GM23338 (cell line): ENCODE measurements at regions not wholly inside any gene's neighbourhood (a gene's known extent, or its start where the extent isn't known, plus 50 kb on each side); places are given as distances from the start of the nearest gene placed in this dataset.

Experiments
- ATAC-seq: fragments of 200-7000 bp; cut with Tn5 transposase; 3 replicates; pipeline ENCODE4 v1.9.1; 2020
- DNase-seq: peaks from one replicate; pipeline ENCODE4 v3.0.0-alpha.2; 2015; ENCODE audit warnings: low spot score
- H2AFZ ChIP-seq: fragments of 200-600 bp; sonication (generic); 2 replicates; pipeline ENCODE4 v1.8.0; 2016; ENCODE audit warnings: antibody characterized with exemption, mild to moderate bottlenecking, moderate library complexity
- H3F3A ChIP-seq: fragments of 200-600 bp; sonication (generic); replicated peaks from 2 replicates; pipeline ENCODE4 v1.8.0; 2017; ENCODE audit warnings: antibody characterized with exemption, mixed run types, low read depth
- H3K27ac ChIP-seq: fragments of 200-600 bp; sonication (generic); 2 replicates; pipeline ENCODE4 v1.6.1; 2016; ENCODE audit warnings: low read depth
- H3K27me3 ChIP-seq: fragments of 200-600 bp; sonication (generic); 2 replicates; pipeline ENCODE4 v1.8.0; 2016; ENCODE audit warnings: mild to moderate bottlenecking, mixed run types, moderate library complexity; ENCODE audit not compliant: insufficient read depth
- H3K36me3 ChIP-seq: fragments of 200-600 bp; sonication (generic); 2 replicates; pipeline ENCODE4 v1.8.0; 2016; ENCODE audit warnings: mild to moderate bottlenecking; ENCODE audit not compliant: insufficient read depth
- H3K4me1 ChIP-seq: fragments of 200-600 bp; sonication (generic); 2 replicates; pipeline ENCODE4 v1.8.0; 2016; ENCODE audit warnings: mild to moderate bottlenecking, moderate library complexity; ENCODE audit not compliant: insufficient read depth
- H3K4me2 ChIP-seq: fragments of 200-600 bp; sonication (generic); 2 replicates; pipeline ENCODE4 v1.7.1; 2017; ENCODE audit warnings: mixed run types
- H3K4me3 ChIP-seq: fragments of 200-600 bp; sonication (generic); 2 replicates; pipeline ENCODE4 v1.6.1; 2016; ENCODE audit warnings: mixed run types
- H3K79me2 ChIP-seq: fragments of 200-600 bp; sonication (generic); replicated peaks from 2 replicates; pipeline ENCODE4 v1.8.0; 2017; ENCODE audit warnings: mild to moderate bottlenecking; ENCODE audit not compliant: insufficient read depth
- H3K9me2 ChIP-seq: fragments of 200-600 bp; sonication (generic); 2 replicates; pipeline ENCODE4 v1.8.0; 2017; ENCODE audit not compliant: insufficient read depth
- H4K20me1 ChIP-seq: fragments of 200-600 bp; sonication (generic); replicated peaks from 2 replicates; pipeline ENCODE4 v1.8.0; 2017; ENCODE audit warnings: mild to moderate bottlenecking; ENCODE audit not compliant: insufficient read depth
- H3K27ac Mint-ChIP-seq: 2 replicates; pipeline ENCODE4 v1.8.0; 2020; ENCODE audit warnings: inconsistent platforms, mild to moderate bottlenecking, moderate library complexity, mixed read lengths
- H3K27me3 Mint-ChIP-seq: 3 replicates; pipeline ENCODE4 v1.8.0; 2022; ENCODE audit warnings: low read depth, mild to moderate bottlenecking, moderate library complexity, mixed read lengths, inconsistent platforms; ENCODE audit not compliant: insufficient read depth, poor library complexity
- H3K36me3 Mint-ChIP-seq: 3 replicates; pipeline ENCODE4 v1.8.0; 2021; ENCODE audit warnings: low read depth, mild to moderate bottlenecking, inconsistent platforms, moderate library complexity, mixed read lengths
- H3K4me1 Mint-ChIP-seq: 3 replicates; pipeline ENCODE4 v1.8.0; 2020; ENCODE audit warnings: mild to moderate bottlenecking, inconsistent platforms, mixed read lengths
- H3K4me3 Mint-ChIP-seq: 3 replicates; pipeline ENCODE4 v1.8.0; 2021; ENCODE audit warnings: moderate library complexity, mild to moderate bottlenecking, inconsistent platforms, mixed read lengths
- H3K9me3 Mint-ChIP-seq: 3 replicates; pipeline ENCODE4 v1.8.0; 2020; ENCODE audit warnings: moderate library complexity, mild to moderate bottlenecking, inconsistent platforms, mixed read lengths
- CREB1 ChIP-seq: fragments of 250-450 bp; sonication (Bioruptor Pico); IDR thresholded peaks from 2 replicates; pipeline ENCODE4 v1.5.0; 2020; ENCODE audit warnings: low read depth, mild to moderate bottlenecking, moderate library complexity
- EZH2 ChIP-seq: fragments of 200-600 bp; sonication (generic); IDR thresholded peaks from one replicate; pipeline ENCODE4 v1.8.0; 2017; ENCODE audit warnings: antibody characterized with exemption, mild to moderate bottlenecking, low read depth; ENCODE audit not compliant: unreplicated experiment
- EZH2phosphoT487 ChIP-seq: fragments of 200-600 bp; sonication (generic); IDR thresholded peaks from one replicate; pipeline ENCODE4 v1.8.1; 2018; ENCODE audit warnings: antibody characterized with exemption; ENCODE audit not compliant: unreplicated experiment
- JUNB ChIP-seq: IDR thresholded peaks from one replicate; pipeline ENCODE4 v1.6.1; 2016; ENCODE audit warnings: antibody characterized with exemption; ENCODE audit not compliant: unreplicated experiment
- NANOG ChIP-seq: IDR thresholded peaks from 2 replicates; pipeline ENCODE4 v1.6.1; 2016; ENCODE audit warnings: antibody characterized with exemption, borderline replicate concordance
- POLR2AphosphoS5 ChIP-seq: IDR thresholded peaks from 2 replicates; pipeline ENCODE4 v1.6.1; 2016; ENCODE audit warnings: antibody characterized with exemption, low read depth
- STAT1 ChIP-seq: IDR thresholded peaks from one replicate; pipeline ENCODE4 v1.6.1; 2016; ENCODE audit warnings: antibody characterized with exemption; ENCODE audit not compliant: unreplicated experiment
- ZNF114 ChIP-seq: fragments of 250-450 bp; sonication (Bioruptor Pico); IDR thresholded peaks from 2 replicates; pipeline ENCODE4 v1.5.0; 2020; ENCODE audit warnings: mild to moderate bottlenecking, moderate library complexity
- ZNF331 ChIP-seq: fragments of 250-450 bp; sonication (Bioruptor Pico); IDR thresholded peaks from 2 replicates; pipeline ENCODE4 v1.5.0; 2020; ENCODE audit warnings: low read depth, mild to moderate bottlenecking, moderate library complexity
- TF ChIP-seq, protein P1 (sequence below): IDR thresholded peaks from 2 replicates; pipeline ENCODE4 v1.6.1; 2016; ENCODE audit warnings: antibody characterized with exemption
- TF ChIP-seq, protein P2 (sequence below): IDR thresholded peaks from one replicate; pipeline ENCODE4 v1.6.1; 2018; ENCODE audit warnings: antibody characterized with exemption; ENCODE audit not compliant: unreplicated experiment
- TF ChIP-seq, protein P3 (sequence below): fragments of 250-450 bp; sonication (Bioruptor Pico); IDR thresholded peaks from 2 replicates; pipeline ENCODE4 v1.5.0; 2020; ENCODE audit warnings: mild to moderate bottlenecking, moderate library complexity
- TF ChIP-seq, protein P4 (sequence below), 2 experiments: fragments of 200-600 bp in 1 of 2; sonication (generic) in 1 of 2; conservative IDR thresholded peaks; 2 replicates each; pipeline versions ENCODE4 v1.5.1 to v1.6.1; 2016 to 2017; ENCODE audit warnings: antibody characterized with exemption in 2 of 2, low read depth in 2 of 2, mild to moderate bottlenecking in 2 of 2, moderate library complexity in 1 of 2

GRCh38 chr12:115457798-115458197 is 773.8 kb upstream of the TBX3 start:
- H2AFZ ChIP-seq, result peak overlapping the region; percentile 35; the same call in 1 of the 2 replicates
- Mint-ChIP-seq H3K4me1 (peaks cover 16% of the 10 kb centered on the region), H3K36me3 (no peaks in the 10 kb centered on the region), H3K9me3 (peaks cover 5% of the 10 kb centered on the region), H3K27ac (no peak overlapping the region), H3K4me3 (no peak overlapping the region), H3K27me3 (peaks cover 8% of the 10 kb centered on the region)
- TF ChIP-seq EZH2, result no peak
- TF ChIP-seq, protein P1, sequence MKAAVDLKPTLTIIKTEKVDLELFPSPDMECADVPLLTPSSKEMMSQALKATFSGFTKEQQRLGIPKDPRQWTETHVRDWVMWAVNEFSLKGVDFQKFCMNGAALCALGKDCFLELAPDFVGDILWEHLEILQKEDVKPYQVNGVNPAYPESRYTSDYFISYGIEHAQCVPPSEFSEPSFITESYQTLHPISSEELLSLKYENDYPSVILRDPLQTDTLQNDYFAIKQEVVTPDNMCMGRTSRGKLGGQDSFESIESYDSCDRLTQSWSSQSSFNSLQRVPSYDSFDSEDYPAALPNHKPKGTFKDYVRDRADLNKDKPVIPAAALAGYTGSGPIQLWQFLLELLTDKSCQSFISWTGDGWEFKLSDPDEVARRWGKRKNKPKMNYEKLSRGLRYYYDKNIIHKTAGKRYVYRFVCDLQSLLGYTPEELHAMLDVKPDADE, result no peak
- TF ChIP-seq NANOG, result no peak
- TF ChIP-seq, protein P2, sequence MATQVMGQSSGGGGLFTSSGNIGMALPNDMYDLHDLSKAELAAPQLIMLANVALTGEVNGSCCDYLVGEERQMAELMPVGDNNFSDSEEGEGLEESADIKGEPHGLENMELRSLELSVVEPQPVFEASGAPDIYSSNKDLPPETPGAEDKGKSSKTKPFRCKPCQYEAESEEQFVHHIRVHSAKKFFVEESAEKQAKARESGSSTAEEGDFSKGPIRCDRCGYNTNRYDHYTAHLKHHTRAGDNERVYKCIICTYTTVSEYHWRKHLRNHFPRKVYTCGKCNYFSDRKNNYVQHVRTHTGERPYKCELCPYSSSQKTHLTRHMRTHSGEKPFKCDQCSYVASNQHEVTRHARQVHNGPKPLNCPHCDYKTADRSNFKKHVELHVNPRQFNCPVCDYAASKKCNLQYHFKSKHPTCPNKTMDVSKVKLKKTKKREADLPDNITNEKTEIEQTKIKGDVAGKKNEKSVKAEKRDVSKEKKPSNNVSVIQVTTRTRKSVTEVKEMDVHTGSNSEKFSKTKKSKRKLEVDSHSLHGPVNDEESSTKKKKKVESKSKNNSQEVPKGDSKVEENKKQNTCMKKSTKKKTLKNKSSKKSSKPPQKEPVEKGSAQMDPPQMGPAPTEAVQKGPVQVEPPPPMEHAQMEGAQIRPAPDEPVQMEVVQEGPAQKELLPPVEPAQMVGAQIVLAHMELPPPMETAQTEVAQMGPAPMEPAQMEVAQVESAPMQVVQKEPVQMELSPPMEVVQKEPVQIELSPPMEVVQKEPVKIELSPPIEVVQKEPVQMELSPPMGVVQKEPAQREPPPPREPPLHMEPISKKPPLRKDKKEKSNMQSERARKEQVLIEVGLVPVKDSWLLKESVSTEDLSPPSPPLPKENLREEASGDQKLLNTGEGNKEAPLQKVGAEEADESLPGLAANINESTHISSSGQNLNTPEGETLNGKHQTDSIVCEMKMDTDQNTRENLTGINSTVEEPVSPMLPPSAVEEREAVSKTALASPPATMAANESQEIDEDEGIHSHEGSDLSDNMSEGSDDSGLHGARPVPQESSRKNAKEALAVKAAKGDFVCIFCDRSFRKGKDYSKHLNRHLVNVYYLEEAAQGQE, result no peak
- TF ChIP-seq CREB1 (CRISPR knock-in tag), result no peak
- no peak for TF ChIP-seq POLR2AphosphoS5
- TF ChIP-seq ZNF331 (CRISPR knock-in tag), result no peak
- TF ChIP-seq ZNF114, result no peak
- TF ChIP-seq, protein P3, sequence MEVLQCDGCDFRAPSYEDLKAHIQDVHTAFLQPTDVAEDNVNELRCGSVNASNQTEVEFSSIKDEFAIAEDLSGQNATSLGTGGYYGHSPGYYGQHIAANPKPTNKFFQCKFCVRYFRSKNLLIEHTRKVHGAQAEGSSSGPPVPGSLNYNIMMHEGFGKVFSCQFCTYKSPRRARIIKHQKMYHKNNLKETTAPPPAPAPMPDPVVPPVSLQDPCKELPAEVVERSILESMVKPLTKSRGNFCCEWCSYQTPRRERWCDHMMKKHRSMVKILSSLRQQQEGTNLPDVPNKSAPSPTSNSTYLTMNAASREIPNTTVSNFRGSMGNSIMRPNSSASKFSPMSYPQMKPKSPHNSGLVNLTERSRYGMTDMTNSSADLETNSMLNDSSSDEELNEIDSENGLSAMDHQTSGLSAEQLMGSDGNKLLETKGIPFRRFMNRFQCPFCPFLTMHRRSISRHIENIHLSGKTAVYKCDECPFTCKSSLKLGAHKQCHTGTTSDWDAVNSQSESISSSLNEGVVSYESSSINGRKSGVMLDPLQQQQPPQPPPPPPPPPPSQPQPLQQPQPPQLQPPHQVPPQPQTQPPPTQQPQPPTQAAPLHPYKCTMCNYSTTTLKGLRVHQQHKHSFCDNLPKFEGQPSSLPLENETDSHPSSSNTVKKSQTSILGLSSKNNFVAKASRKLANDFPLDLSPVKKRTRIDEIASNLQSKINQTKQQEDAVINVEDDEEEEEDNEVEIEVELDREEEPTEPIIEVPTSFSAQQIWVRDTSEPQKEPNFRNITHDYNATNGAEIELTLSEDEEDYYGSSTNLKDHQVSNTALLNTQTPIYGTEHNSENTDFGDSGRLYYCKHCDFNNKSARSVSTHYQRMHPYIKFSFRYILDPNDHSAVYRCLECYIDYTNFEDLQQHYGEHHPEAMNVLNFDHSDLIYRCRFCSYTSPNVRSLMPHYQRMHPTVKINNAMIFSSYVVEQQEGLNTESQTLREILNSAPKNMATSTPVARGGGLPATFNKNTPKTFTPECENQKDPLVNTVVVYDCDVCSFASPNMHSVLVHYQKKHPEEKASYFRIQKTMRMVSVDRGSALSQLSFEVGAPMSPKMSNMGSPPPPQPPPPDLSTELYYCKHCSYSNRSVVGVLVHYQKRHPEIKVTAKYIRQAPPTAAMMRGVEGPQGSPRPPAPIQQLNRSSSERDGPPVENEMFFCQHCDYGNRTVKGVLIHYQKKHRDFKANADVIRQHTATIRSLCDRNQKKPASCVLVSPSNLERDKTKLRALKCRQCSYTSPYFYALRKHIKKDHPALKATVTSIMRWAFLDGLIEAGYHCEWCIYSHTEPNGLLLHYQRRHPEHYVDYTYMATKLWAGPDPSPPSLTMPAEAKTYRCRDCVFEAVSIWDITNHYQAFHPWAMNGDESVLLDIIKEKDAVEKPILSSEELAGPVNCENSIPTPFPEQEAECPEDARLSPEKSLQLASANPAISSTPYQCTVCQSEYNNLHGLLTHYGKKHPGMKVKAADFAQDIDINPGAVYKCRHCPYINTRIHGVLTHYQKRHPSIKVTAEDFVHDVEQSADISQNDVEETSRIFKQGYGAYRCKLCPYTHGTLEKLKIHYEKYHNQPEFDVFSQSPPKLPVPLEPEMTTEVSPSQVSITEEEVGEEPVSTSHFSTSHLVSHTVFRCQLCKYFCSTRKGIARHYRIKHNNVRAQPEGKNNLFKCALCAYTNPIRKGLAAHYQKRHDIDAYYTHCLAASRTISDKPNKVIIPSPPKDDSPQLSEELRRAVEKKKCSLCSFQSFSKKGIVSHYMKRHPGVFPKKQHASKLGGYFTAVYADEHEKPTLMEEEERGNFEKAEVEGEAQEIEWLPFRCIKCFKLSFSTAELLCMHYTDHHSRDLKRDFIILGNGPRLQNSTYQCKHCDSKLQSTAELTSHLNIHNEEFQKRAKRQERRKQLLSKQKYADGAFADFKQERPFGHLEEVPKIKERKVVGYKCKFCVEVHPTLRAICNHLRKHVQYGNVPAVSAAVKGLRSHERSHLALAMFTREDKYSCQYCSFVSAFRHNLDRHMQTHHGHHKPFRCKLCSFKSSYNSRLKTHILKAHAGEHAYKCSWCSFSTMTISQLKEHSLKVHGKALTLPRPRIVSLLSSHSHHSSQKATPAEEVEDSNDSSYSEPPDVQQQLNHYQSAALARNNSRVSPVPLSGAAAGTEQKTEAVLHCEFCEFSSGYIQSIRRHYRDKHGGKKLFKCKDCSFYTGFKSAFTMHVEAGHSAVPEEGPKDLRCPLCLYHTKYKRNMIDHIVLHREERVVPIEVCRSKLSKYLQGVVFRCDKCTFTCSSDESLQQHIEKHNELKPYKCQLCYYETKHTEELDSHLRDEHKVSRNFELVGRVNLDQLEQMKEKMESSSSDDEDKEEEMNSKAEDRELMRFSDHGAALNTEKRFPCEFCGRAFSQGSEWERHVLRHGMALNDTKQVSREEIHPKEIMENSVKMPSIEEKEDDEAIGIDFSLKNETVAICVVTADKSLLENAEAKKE (CRISPR knock-in tag), result no peak
- TF ChIP-seq STAT1, result no peak
- TF ChIP-seq JUNB, result no peak
- TF ChIP-seq, protein P4, sequence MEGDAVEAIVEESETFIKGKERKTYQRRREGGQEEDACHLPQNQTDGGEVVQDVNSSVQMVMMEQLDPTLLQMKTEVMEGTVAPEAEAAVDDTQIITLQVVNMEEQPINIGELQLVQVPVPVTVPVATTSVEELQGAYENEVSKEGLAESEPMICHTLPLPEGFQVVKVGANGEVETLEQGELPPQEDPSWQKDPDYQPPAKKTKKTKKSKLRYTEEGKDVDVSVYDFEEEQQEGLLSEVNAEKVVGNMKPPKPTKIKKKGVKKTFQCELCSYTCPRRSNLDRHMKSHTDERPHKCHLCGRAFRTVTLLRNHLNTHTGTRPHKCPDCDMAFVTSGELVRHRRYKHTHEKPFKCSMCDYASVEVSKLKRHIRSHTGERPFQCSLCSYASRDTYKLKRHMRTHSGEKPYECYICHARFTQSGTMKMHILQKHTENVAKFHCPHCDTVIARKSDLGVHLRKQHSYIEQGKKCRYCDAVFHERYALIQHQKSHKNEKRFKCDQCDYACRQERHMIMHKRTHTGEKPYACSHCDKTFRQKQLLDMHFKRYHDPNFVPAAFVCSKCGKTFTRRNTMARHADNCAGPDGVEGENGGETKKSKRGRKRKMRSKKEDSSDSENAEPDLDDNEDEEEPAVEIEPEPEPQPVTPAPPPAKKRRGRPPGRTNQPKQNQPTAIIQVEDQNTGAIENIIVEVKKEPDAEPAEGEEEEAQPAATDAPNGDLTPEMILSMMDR (conservative IDR thresholded peaks at IDR 0.05; ENCODE audit: low read depth in 2 of 2), result no peak
- TF ChIP-seq EZH2phosphoT487, result no peak
- peaks cover 16% of the 10 kb centered on the region for H3K4me1 ChIP-seq
- H3K4me3 ChIP-seq, result no peak overlapping the region
- H3K4me2 ChIP-seq, result no peak overlapping the region
- no peaks in the 10 kb centered on the region for H3F3A ChIP-seq
- no peaks in the 10 kb centered on the region for H3K27me3 ChIP-seq
- H3K9me2 ChIP-seq, result no peaks in the 10 kb centered on the region
- DNase-seq, result no peak
- no peaks in the 10 kb centered on the region for H3K36me3 ChIP-seq
- H3K79me2 ChIP-seq, result no peaks in the 10 kb centered on the region
- H3K27ac ChIP-seq, result no peak overlapping the region
- no peak for ATAC-seq
- H4K20me1 ChIP-seq, result no peaks in the 10 kb centered on the region
